ENCODE measurements at regions not wholly inside any gene's neighbourhood (a gene's known extent, or its start where the extent isn't known, plus 50 kb on each side); places are given as distances from the start of the nearest gene placed in this dataset.

DNA sequence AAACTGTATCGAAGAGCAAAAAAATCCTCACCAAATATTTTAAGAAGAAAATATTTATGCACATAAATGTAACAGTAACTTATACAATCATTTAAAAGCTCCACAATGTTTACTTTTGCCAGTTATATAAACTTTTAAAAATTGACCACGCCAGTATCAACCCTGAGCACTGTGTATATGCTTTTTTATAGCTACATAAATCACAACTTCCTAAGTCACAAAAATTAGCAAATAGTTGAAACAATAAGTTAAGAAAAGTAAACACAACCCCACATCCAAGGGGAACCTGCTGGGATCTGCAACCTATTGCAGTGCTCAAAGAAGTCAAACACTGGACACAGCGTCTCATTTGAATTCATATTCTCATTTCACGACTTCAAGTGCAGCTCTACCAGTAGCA is 89.8 kb upstream of the DST start:
- in situ Hi-C loops (cut with MboI): no loop called here
- H3K36me3 ChIP-seq (ENCODE audit: control insufficient read depth in 2 of 2, insufficient read depth in 2 of 2, low read length in 1 of 2): peaks cover 0 to 4% of the 10 kb centered on the region in 2 experiments; a peak in 1 of 4 replicates
- no peak for DNase-seq (ENCODE audit: low read depth, low spot score)
- RAD21 ChIA-PET (ENCODE audit: unreplicated experiment): interaction anchor here (0.9 to 1.6 kb wide), 4 partner anchors 10 to 118 kb away, joined by 3 to 5 read pairs (median 4); no protein-coding TSS in a partner anchor
- H3K79me2 ChIP-seq (ENCODE audit: control insufficient read depth, insufficient read depth, low read length): peaks cover 23% of the 10 kb centered on the region
- no peak overlapping the region for H3K27ac ChIP-seq (ENCODE audit: control insufficient read depth, insufficient read depth)
- no TSS peak for BruUV-seq (replicated peaks)
- peaks cover 6% of the 10 kb centered on the region for H3K4me1 ChIP-seq (ENCODE audit: control insufficient read depth, insufficient read depth, low read length)
- intact Hi-C loops (cut with micrococcal nuclease; ENCODE audit: unreplicated experiment): no loop called here
- CTCF ChIA-PET: interaction anchor here (0.7 to 3.3 kb wide), 6 partner anchors 13 to 33 kb away, joined by 3 to 15 read pairs (median 5); no protein-coding TSS in a partner anchor
- no peak for FAIRE-seq
- SMC1A ChIA-PET (ENCODE audit: uncharacterized antibody, unreplicated experiment): interaction anchor here (0.8 to 2.8 kb wide), 10 partner anchors 10 to 119 kb away, joined by 3 to 10 read pairs (median 3); no protein-coding TSS in a partner anchor
- TF ChIP-seq KDM1A (IDR thresholded peaks at IDR 0.05; ENCODE audit: borderline replicate concordance) (no peak), SMC3 (IDR thresholded peaks at IDR 0.05; ENCODE audit: borderline replicate concordance, low read length) (no peak), CBX5 (IDR thresholded peaks at IDR 0.05; ENCODE audit: low read depth) (no peak), TBL1XR1 (IDR thresholded peaks at IDR 0.05; ENCODE audit: low read depth, low read length) (no peak), MYB (IDR thresholded peaks at IDR 0.05; ENCODE audit: borderline replicate concordance, low read depth, low read length) (no peak), ZNF622 (IDR thresholded peaks at IDR 0.05) (no peak), HCFC1 (IDR thresholded peaks at IDR 0.05; ENCODE audit: low read length) (no peak)
- TF ChIP-seq, protein P1, sequence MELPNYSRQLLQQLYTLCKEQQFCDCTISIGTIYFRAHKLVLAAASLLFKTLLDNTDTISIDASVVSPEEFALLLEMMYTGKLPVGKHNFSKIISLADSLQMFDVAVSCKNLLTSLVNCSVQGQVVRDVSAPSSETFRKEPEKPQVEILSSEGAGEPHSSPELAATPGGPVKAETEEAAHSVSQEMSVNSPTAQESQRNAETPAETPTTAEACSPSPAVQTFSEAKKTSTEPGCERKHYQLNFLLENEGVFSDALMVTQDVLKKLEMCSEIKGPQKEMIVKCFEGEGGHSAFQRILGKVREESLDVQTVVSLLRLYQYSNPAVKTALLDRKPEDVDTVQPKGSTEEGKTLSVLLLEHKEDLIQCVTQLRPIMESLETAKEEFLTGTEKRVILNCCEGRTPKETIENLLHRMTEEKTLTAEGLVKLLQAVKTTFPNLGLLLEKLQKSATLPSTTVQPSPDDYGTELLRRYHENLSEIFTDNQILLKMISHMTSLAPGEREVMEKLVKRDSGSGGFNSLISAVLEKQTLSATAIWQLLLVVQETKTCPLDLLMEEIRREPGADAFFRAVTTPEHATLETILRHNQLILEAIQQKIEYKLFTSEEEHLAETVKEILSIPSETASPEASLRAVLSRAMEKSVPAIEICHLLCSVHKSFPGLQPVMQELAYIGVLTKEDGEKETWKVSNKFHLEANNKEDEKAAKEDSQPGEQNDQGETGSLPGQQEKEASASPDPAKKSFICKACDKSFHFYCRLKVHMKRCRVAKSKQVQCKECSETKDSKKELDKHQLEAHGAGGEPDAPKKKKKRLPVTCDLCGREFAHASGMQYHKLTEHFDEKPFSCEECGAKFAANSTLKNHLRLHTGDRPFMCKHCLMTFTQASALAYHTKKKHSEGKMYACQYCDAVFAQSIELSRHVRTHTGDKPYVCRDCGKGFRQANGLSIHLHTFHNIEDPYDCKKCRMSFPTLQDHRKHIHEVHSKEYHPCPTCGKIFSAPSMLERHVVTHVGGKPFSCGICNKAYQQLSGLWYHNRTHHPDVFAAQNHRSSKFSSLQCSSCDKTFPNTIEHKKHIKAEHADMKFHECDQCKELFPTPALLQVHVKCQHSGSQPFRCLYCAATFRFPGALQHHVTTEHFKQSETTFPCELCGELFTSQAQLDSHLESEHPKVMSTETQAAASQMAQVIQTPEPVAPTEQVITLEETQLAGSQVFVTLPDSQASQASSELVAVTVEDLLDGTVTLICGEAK (IDR thresholded peaks at IDR 0.05; ENCODE audit: borderline replicate concordance): no peak
- TF ChIP-seq, protein P2, sequence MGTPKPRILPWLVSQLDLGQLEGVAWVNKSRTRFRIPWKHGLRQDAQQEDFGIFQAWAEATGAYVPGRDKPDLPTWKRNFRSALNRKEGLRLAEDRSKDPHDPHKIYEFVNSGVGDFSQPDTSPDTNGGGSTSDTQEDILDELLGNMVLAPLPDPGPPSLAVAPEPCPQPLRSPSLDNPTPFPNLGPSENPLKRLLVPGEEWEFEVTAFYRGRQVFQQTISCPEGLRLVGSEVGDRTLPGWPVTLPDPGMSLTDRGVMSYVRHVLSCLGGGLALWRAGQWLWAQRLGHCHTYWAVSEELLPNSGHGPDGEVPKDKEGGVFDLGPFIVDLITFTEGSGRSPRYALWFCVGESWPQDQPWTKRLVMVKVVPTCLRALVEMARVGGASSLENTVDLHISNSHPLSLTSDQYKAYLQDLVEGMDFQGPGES (IDR thresholded peaks at IDR 0.05): no peak
- POLR2A ChIA-PET: interaction anchor here (1.4 kb wide), 2 partner anchors 10 to 12 kb away, joined by 4 to 5 read pairs; no protein-coding TSS in a partner anchor
- no peak overlapping the region for H3K4me2 ChIP-seq (ENCODE audit: control insufficient read depth, insufficient read depth)
- no peaks in the 10 kb centered on the region for H4K20me1 ChIP-seq (ENCODE audit: control insufficient read depth, insufficient read depth)
- 83% methylated on average over 4 of the region's 4 CpGs for WGBS (ENCODE audit: insufficient coverage, insufficient replicate concordance, low lambda C conversion rate, missing lambda C conversion rate)
- no peaks in the 10 kb centered on the region for H3K27me3 ChIP-seq (replicated peaks in 1 of 2; ENCODE audit: control insufficient read depth in 2 of 2, insufficient read depth in 2 of 2, low read length in 1 of 2)
- no peak overlapping the region for H2AFZ ChIP-seq (ENCODE audit: control insufficient read depth, low read depth, low read length)
- ATAC-seq: no peak
- H3K9ac ChIP-seq (ENCODE audit: control insufficient read depth, insufficient read depth, low read length): no peak overlapping the region
- H3K4me3 ChIP-seq: no peak overlapping the region
- H3K9me3 ChIP-seq (replicated peaks; ENCODE audit: control insufficient read depth, insufficient read depth, low read length): no peaks in the 10 kb centered on the region; the same call in 2 of the 3 replicates
